Stimulated activated CD8-positive, alpha-beta memory T cell treated with anti-CD3 and anti-CD28 coated beads, Interleukin-15, amount 100 ng/mL, for 48 hours (primary cell): ENCODE measurements at regions not wholly inside any gene's neighbourhood (a gene's known extent, or its start where the extent isn't known, plus 50 kb on each side); places are given as distances from the start of the nearest gene placed in this dataset.
A peak's percentile ranks its signal among the peaks of the same experiment; 100 is the strongest.

Experiments used
- DNase-seq, 2 donors: peaks; one replicate each; pipeline ENCODE4 v3.0.0-alpha.2; 2020; ENCODE audit warnings: low read depth in 2 of 2

- no peak for DNase-seq
These were observed 137.6 kb downstream of the CMPK2 start for GRCh38 chr2:6728156-6728555.

GRCh38 chr2:6730003-6730402 lies 135.7 kb downstream of the CMPK2 start:
- no peak for DNase-seq

GRCh38 chr2:6730649-6731532 lies 134.8 kb downstream of the CMPK2 start:
- DNase-seq, result no peak

- no peak for DNase-seq
These were observed 126.2 kb downstream of the CMPK2 start for GRCh38 chr2:6739547-6739946.

GRCh38 chr2:6741229-6741628 lies 124.5 kb downstream of the CMPK2 start:
- DNase-seq, result no peak

GRCh38 chr2:6744038-6744437 lies 121.7 kb downstream of the CMPK2 start:
- DNase-seq, result no peak

GRCh38 chr2:6747433-6747832 lies 118.3 kb downstream of the CMPK2 start:
- DNase-seq, result no peak

- DNase-seq, result no peak
These were observed 117.2 kb downstream of the CMPK2 start for GRCh38 chr2:6748406-6749067.

- DNase-seq, result no peak
These were observed 115.7 kb downstream of the CMPK2 start for GRCh38 chr2:6749962-6750361.

GRCh38 chr2:6750411-6751158 lies 115.1 kb downstream of the CMPK2 start:
- DNase-seq, result no peak

- DNase-seq, result no peak
These were observed 111.3 kb downstream of the CMPK2 start for GRCh38 chr2:6754419-6754818.

- DNase-seq, result no peak
These were observed 110.3 kb downstream of the CMPK2 start for GRCh38 chr2:6755456-6755855.

- DNase-seq, result no peak
These were observed 108.5 kb downstream of the CMPK2 start for GRCh38 chr2:6757215-6757614.

GRCh38 chr2:6759689-6760088 lies 106.0 kb downstream of the CMPK2 start:
- DNase-seq, result no peak

- DNase-seq, result no peak
These were observed 105.6 kb downstream of the CMPK2 start for GRCh38 chr2:6760132-6760531.

- DNase-seq, result no peak
These were observed 100.6 kb downstream of the CMPK2 start for GRCh38 chr2:6764968-6765723.

- DNase-seq, result no peak
These were observed 96.4 kb downstream of the CMPK2 start for GRCh38 chr2:6769346-6769745.

GRCh38 chr2:6770006-6770405 lies 95.7 kb downstream of the CMPK2 start:
- no peak for DNase-seq

- DNase-seq, result no peak
These were observed 93.8 kb downstream of the CMPK2 start for GRCh38 chr2:6771634-6772611.

GRCh38 chr2:6773007-6773693 lies 92.6 kb downstream of the CMPK2 start:
- DNase-seq, result peak; percentile 45 to 46
